ENCODE measurements at regions not wholly inside any gene's neighbourhood (a gene's known extent, or its start where the extent isn't known, plus 50 kb on each side); places are given as distances from the start of the nearest gene placed in this dataset.

DNA sequence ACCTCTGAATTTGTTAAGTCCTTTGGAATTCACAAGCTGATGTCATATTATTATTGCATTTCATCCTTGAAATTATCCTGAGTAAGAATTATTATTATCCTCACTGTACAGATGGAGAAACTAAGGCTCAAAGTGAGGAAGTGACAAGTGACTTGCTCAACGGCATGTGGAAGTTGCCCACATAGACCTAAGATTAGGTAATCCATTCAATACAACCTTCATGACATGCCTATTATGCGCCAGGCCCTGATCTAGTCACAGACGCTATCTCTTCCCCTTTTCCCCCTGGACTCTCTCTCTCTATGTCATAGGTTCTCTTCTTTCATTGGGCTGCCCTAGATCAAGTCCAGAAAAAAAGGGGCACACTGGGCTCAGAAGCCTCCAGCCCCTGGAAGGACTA, 84.9 kb upstream of the KCNK2 start:
- TF ChIP-seq, protein P1, sequence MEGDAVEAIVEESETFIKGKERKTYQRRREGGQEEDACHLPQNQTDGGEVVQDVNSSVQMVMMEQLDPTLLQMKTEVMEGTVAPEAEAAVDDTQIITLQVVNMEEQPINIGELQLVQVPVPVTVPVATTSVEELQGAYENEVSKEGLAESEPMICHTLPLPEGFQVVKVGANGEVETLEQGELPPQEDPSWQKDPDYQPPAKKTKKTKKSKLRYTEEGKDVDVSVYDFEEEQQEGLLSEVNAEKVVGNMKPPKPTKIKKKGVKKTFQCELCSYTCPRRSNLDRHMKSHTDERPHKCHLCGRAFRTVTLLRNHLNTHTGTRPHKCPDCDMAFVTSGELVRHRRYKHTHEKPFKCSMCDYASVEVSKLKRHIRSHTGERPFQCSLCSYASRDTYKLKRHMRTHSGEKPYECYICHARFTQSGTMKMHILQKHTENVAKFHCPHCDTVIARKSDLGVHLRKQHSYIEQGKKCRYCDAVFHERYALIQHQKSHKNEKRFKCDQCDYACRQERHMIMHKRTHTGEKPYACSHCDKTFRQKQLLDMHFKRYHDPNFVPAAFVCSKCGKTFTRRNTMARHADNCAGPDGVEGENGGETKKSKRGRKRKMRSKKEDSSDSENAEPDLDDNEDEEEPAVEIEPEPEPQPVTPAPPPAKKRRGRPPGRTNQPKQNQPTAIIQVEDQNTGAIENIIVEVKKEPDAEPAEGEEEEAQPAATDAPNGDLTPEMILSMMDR (IDR thresholded peaks at IDR 0.05; ENCODE audit: low read depth, low read length, missing input control), result no peak
- TF ChIP-seq YY1 (IDR thresholded peaks at IDR 0.05) (no peak), EGR1 (IDR thresholded peaks at IDR 0.05; ENCODE audit: low read depth in 2 of 2) (no peak)
- TF ChIP-seq, protein P2, sequence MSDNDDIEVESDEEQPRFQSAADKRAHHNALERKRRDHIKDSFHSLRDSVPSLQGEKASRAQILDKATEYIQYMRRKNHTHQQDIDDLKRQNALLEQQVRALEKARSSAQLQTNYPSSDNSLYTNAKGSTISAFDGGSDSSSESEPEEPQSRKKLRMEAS (IDR thresholded peaks at IDR 0.05), result no peak

Data from liver (tissue), 3 donors.